ENCODE measurements at regions not wholly inside any gene's neighbourhood (a gene's known extent, or its start where the extent isn't known, plus 50 kb on each side); places are given as distances from the start of the nearest gene placed in this dataset.

- Histone ChIP-seq H3K27me3 (ENCODE audit: insufficient read depth) (no peaks in the 10 kb centered on the region), H3K4me2 (no peak overlapping the region), H3F3A (replicated peaks; ENCODE audit: insufficient read depth) (no peaks in the 10 kb centered on the region), H3K9me3 (no peaks in the 10 kb centered on the region), H3K9me2 (no peaks in the 10 kb centered on the region), H3K36me3 (replicated peaks in 1 of 2; ENCODE audit: control insufficient read depth in 1 of 2, insufficient read depth in 2 of 2, low read length in 1 of 2) (no peaks in the 10 kb centered on the region), H2AFZ (ENCODE audit: low read depth) (no peak overlapping the region), H3K4me1 (ENCODE audit: control insufficient read depth in 1 of 2, insufficient read depth in 2 of 2, low read depth in 1 of 2, low read length in 1 of 2) (no peaks in the 10 kb centered on the region), H3K9ac (no peak overlapping the region), H3K79me2 (ENCODE audit: insufficient read depth) (no peaks in the 10 kb centered on the region), H3K4me3 (ENCODE audit: low read depth in 2 of 2, low read length in 1 of 2) (no peak overlapping the region), H4K20me1 (ENCODE audit: insufficient read depth) (no peaks in the 10 kb centered on the region), H3K27ac (ENCODE audit: low read depth in 2 of 2, low read length in 1 of 2) (no peak overlapping the region)
- 4% methylated on average over 1 of the region's 1 CpG for WGBS (ENCODE audit: low lambda C conversion rate)
- ChIA-PET CTCF (no interaction called here), POLR2A (no interaction called here)
- no peak for TF ChIP-seq ZBTB33 (IDR thresholded peaks at IDR 0.05; ENCODE audit: borderline replicate concordance, low read depth)
- no peak for TF ChIP-seq FOXM1 (IDR thresholded peaks at IDR 0.05; ENCODE audit: low read depth)
- TF ChIP-seq SMC3 (IDR thresholded peaks at IDR 0.05; ENCODE audit: low read depth, low read length), result no peak
- TF ChIP-seq EZH2phosphoT487 (IDR thresholded peaks at IDR 0.05; ENCODE audit: borderline replicate concordance, low read depth), result no peak
- TF ChIP-seq SIN3A (IDR thresholded peaks at IDR 0.05; ENCODE audit: borderline replicate concordance, low read depth, low read length), result no peak
- TF ChIP-seq TAF1 (IDR thresholded peaks at IDR 0.05; ENCODE audit: borderline replicate concordance, low read depth, low read length), result no peak
- no peak for TF ChIP-seq USF2 (IDR thresholded peaks at IDR 0.05; ENCODE audit: borderline replicate concordance, low read depth, low read length)
- no peak for TF ChIP-seq USF1 (IDR thresholded peaks at IDR 0.05; ENCODE audit: borderline replicate concordance, low read depth)
- no peak for DNase-seq
Measured at GRCh38 chr5:27947088-27947487, 908.7 kb upstream of the CDH9 start.

- WGBS (ENCODE audit: low lambda C conversion rate), result 19% methylated on average over 3 of the region's 3 CpGs
- TF ChIP-seq PBX3 (IDR thresholded peaks at IDR 0.05) (no peak), TCF12 (IDR thresholded peaks at IDR 0.05) (no peak), SMC3 (IDR thresholded peaks at IDR 0.05; ENCODE audit: low read depth, low read length) (no peak), CTCF (IDR thresholded peaks at IDR 0.05) (no peak), RCOR1 (IDR thresholded peaks at IDR 0.05; ENCODE audit: low read length) (no peak), USF1 (IDR thresholded peaks at IDR 0.05; ENCODE audit: borderline replicate concordance, low read depth) (no peak), SIN3A (IDR thresholded peaks at IDR 0.05; ENCODE audit: borderline replicate concordance, low read depth, low read length) (no peak), USF2 (IDR thresholded peaks at IDR 0.05; ENCODE audit: borderline replicate concordance, low read depth, low read length) (no peak), JUND (IDR thresholded peaks at IDR 0.05) (no peak), RFX5 (IDR thresholded peaks at IDR 0.05; ENCODE audit: low read length) (no peak), IRF3 (IDR thresholded peaks at IDR 0.05; ENCODE audit: low read depth, low read length) (no peak), NRF1 (IDR thresholded peaks at IDR 0.05; ENCODE audit: low read depth, low read length) (no peak), RAD21 (IDR thresholded peaks at IDR 0.05; ENCODE audit: low read length) (no peak), ELF1 (IDR thresholded peaks at IDR 0.05) (no peak), YY1 (IDR thresholded peaks at IDR 0.05; ENCODE audit: low read depth) (no peak)
Measured at GRCh38 chr5:27944471-27944870, 906.1 kb upstream of the CDH9 start.

More at GRCh38 chr5:27944471-27944870, 906.1 kb upstream of the CDH9 start:
- H3F3A ChIP-seq (replicated peaks; ENCODE audit: insufficient read depth), result no peaks in the 10 kb centered on the region
- no peaks in the 10 kb centered on the region for H3K27me3 ChIP-seq (ENCODE audit: insufficient read depth)
- no peak overlapping the region for H3K4me3 ChIP-seq (ENCODE audit: low read depth in 2 of 2, low read length in 1 of 2)
- no peak overlapping the region for H3K4me2 ChIP-seq
- H3K4me1 ChIP-seq (ENCODE audit: control insufficient read depth in 1 of 2, insufficient read depth in 2 of 2, low read depth in 1 of 2, low read length in 1 of 2), result no peaks in the 10 kb centered on the region
- ChIA-PET POLR2A (no interaction called here), CTCF (no interaction called here)
- no peaks in the 10 kb centered on the region for H3K79me2 ChIP-seq (ENCODE audit: insufficient read depth)
- H3K9ac ChIP-seq, result no peak overlapping the region
- no peak overlapping the region for H2AFZ ChIP-seq (ENCODE audit: low read depth)
- no peaks in the 10 kb centered on the region for H3K9me3 ChIP-seq
- no peaks in the 10 kb centered on the region for H3K9me2 ChIP-seq
- no peaks in the 10 kb centered on the region for H3K36me3 ChIP-seq (replicated peaks in 1 of 2; ENCODE audit: control insufficient read depth in 1 of 2, insufficient read depth in 2 of 2, low read length in 1 of 2)
- no peak for DNase-seq
- H4K20me1 ChIP-seq (ENCODE audit: insufficient read depth), result no peaks in the 10 kb centered on the region
- no peak overlapping the region for H3K27ac ChIP-seq (ENCODE audit: low read depth in 2 of 2, low read length in 1 of 2)

Measured in SK-N-SH (cell line).